ENCODE measurements at regions not wholly inside any gene's neighbourhood (a gene's known extent, or its start where the extent isn't known, plus 50 kb on each side); places are given as distances from the start of the nearest gene placed in this dataset.
A peak's percentile ranks its signal among the peaks of the same experiment; 100 is the strongest.

DNA sequence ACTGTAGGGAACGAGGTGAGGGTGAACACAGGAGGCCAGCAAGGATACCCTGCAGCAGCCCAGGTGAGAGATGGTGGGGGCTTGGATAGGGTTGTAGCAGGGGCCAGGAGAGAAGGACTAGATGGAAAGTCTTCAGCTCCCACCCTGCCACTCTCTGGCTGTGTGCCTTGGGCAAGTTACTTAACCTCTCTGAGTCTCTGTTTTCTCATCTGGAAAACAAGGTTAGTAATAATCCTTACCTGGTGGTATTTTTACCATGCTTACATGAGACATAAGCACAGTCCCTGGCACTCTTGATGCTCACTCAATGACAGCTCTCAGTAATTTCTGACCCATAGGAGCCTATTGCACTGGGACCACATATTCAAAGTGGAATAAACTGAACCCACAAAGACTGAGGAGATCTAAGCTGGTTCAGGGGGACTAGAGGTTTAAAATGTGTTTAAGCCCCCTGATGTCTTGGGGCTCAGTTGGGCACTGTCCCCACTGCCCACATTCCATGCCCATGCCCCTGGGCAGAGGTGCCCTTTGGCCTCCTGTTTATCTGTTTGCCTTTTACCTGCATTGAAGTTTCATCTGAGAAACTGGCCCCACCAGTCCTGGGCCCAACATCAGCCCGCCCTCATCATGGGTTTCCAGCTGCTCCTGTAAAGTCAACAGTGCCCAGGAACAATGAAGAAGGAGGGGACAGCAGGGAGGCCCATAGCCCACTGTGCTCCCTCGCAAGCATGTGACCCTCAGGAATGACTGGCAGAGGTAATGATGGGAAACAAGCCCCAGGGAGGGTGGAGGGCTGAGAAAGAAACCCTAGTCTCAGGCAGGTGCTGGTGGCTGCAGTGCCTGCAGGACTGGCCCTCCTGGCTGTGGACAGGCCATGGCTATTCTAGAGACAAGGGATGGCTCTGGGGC, 104.0 kb downstream of the VEGFA start:
- ChIA-PET CTCF (no interaction called here), POLR2A (ENCODE audit: unreplicated experiment) (no interaction called here)
- Histone ChIP-seq H3K36me3 (ENCODE audit: low read depth) (no peaks in the 10 kb centered on the region), H4K20me1 (ENCODE audit: insufficient read depth) (no peaks in the 10 kb centered on the region), H3K9me2 (ENCODE audit: insufficient read depth) (no peaks in the 10 kb centered on the region), H3K9me3 (ENCODE audit: insufficient read depth, low read depth) (no peaks in the 10 kb centered on the region), H3K4me3 (no peak overlapping the region), H2AFZ (no peak overlapping the region), H3K27ac (peak overlapping the region; percentile 72), H3K79me2 (ENCODE audit: low read depth) (no peaks in the 10 kb centered on the region), H3K4me1 (replicated peaks; ENCODE audit: insufficient read depth) (peaks cover 53% of the 10 kb centered on the region), H3K4me2 (peak overlapping the region; percentile 62), H3F3A (ENCODE audit: insufficient read depth, low read depth) (peaks cover 13% of the 10 kb centered on the region), H3K27me3 (ENCODE audit: insufficient read depth, low read depth) (no peaks in the 10 kb centered on the region)
- intact Hi-C loops (cut with micrococcal nuclease; ENCODE audit: unreplicated experiment): loop anchor here (2.0 kb wide), 1 partner anchor 53 kb away; no protein-coding TSS in a partner anchor
- peak; percentile 75 to 80 for DNase-seq
- TF ChIP-seq EZH2 (IDR thresholded peaks at IDR 0.05; ENCODE audit: low read depth): no peak
- TF ChIP-seq, protein P1, sequence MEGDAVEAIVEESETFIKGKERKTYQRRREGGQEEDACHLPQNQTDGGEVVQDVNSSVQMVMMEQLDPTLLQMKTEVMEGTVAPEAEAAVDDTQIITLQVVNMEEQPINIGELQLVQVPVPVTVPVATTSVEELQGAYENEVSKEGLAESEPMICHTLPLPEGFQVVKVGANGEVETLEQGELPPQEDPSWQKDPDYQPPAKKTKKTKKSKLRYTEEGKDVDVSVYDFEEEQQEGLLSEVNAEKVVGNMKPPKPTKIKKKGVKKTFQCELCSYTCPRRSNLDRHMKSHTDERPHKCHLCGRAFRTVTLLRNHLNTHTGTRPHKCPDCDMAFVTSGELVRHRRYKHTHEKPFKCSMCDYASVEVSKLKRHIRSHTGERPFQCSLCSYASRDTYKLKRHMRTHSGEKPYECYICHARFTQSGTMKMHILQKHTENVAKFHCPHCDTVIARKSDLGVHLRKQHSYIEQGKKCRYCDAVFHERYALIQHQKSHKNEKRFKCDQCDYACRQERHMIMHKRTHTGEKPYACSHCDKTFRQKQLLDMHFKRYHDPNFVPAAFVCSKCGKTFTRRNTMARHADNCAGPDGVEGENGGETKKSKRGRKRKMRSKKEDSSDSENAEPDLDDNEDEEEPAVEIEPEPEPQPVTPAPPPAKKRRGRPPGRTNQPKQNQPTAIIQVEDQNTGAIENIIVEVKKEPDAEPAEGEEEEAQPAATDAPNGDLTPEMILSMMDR (conservative IDR thresholded peaks at IDR 0.05): no peak
- no TSS peak for BruUV-seq (replicated peaks)

DNA sequence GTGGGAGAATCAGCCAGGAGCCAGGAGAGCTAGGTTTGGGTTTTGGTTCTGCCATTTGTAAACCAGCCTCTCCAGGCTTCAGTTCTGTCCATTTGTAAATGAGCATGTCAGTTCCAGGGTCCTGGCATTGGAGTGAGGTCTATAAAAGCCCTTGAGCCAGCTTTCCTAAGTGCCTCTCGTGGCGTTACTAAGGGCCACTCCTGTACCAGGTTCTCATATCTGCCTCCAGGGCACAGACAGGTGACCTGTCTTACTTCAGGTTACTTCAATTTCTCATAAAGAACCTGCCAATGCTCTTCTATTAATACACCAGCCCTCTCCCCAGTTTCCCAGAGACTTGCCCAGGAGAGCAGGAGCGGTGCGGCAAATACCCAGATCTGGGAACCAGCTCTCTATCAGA, 101.9 kb downstream of the VEGFA start:
- H2AFZ ChIP-seq: no peak overlapping the region
- H3K27me3 ChIP-seq (ENCODE audit: insufficient read depth, low read depth): no peaks in the 10 kb centered on the region
- no peaks in the 10 kb centered on the region for H3K9me3 ChIP-seq (ENCODE audit: insufficient read depth, low read depth)
- intact Hi-C loops (cut with micrococcal nuclease; ENCODE audit: unreplicated experiment): no loop called here
- ChIA-PET CTCF (no interaction called here), POLR2A (ENCODE audit: unreplicated experiment) (no interaction called here)
- BruUV-seq (replicated peaks): no TSS peak
- peaks cover 13% of the 10 kb centered on the region for H3F3A ChIP-seq (ENCODE audit: insufficient read depth, low read depth)
- H3K4me1 ChIP-seq (replicated peaks; ENCODE audit: insufficient read depth): peaks cover 49% of the 10 kb centered on the region
- H3K36me3 ChIP-seq (ENCODE audit: low read depth): no peaks in the 10 kb centered on the region
- peak overlapping the region; percentile 30 for H3K4me2 ChIP-seq
- H3K27ac ChIP-seq: no peak overlapping the region
- H3K79me2 ChIP-seq (ENCODE audit: low read depth): no peaks in the 10 kb centered on the region
- TF ChIP-seq, protein P1 (conservative IDR thresholded peaks at IDR 0.05): no peak
- TF ChIP-seq EZH2 (IDR thresholded peaks at IDR 0.05; ENCODE audit: low read depth): no peak
- H4K20me1 ChIP-seq (ENCODE audit: insufficient read depth): no peaks in the 10 kb centered on the region
- no peaks in the 10 kb centered on the region for H3K9me2 ChIP-seq (ENCODE audit: insufficient read depth)
- no peak overlapping the region for H3K4me3 ChIP-seq
- peak in 1 of 2 experiments; percentile 59 for DNase-seq

DNA sequence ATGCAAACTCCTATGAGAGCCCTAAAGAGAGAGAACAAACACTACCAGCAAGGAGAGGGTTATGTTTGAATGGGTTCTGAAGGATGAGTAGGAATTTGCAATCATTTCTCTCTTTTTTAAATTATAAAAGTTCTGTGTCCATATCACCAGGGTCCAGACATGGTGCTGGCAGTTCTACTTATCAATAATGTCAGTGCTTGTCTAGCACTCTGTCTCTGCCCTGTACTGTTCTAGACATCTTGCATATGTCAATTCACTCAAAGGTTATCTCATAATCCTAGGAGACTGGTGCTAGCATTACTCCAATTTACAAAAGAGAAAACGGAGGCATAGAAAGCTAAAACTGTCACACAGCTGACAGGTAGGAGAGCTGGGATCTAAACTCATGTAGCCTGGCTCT, 101.3 kb downstream of the VEGFA start:
- H2AFZ ChIP-seq: no peak overlapping the region
- no peak overlapping the region for H3K4me3 ChIP-seq
- no peak overlapping the region for H3K27ac ChIP-seq
- TF ChIP-seq, protein P1 (conservative IDR thresholded peaks at IDR 0.05): no peak
- TF ChIP-seq EZH2 (IDR thresholded peaks at IDR 0.05; ENCODE audit: low read depth): no peak
- no peaks in the 10 kb centered on the region for H3K36me3 ChIP-seq (ENCODE audit: low read depth)
- H3K79me2 ChIP-seq (ENCODE audit: low read depth): no peaks in the 10 kb centered on the region
- ChIA-PET CTCF (no interaction called here), POLR2A (ENCODE audit: unreplicated experiment) (no interaction called here)
- BruUV-seq (replicated peaks): no TSS peak
- no peaks in the 10 kb centered on the region for H3K9me2 ChIP-seq (ENCODE audit: insufficient read depth)
- peaks cover 13% of the 10 kb centered on the region for H3F3A ChIP-seq (ENCODE audit: insufficient read depth, low read depth)
- H3K4me1 ChIP-seq (replicated peaks; ENCODE audit: insufficient read depth): peaks cover 49% of the 10 kb centered on the region
- no peak overlapping the region; the same call in 1 of the 2 replicates for H3K4me2 ChIP-seq
- intact Hi-C loops (cut with micrococcal nuclease; ENCODE audit: unreplicated experiment): no loop called here
- no peaks in the 10 kb centered on the region for H4K20me1 ChIP-seq (ENCODE audit: insufficient read depth)
- no peaks in the 10 kb centered on the region for H3K27me3 ChIP-seq (ENCODE audit: insufficient read depth, low read depth)
- DNase-seq: no peak
- H3K9me3 ChIP-seq (ENCODE audit: insufficient read depth, low read depth): no peaks in the 10 kb centered on the region

All from PC-9 (cell line).